NCI-H82 treated with DMSO at 0.1 percent for 48 hours (cell line): ENCODE measurements at regions not wholly inside any gene's neighbourhood (a gene's known extent, or its start where the extent isn't known, plus 50 kb on each side); places are given as distances from the start of the nearest gene placed in this dataset.
"Not testable (repeated sequence)": the region's sequence is repeated elsewhere in the genome, so short reads cannot be mapped to it uniquely, and the experiment has no call there.

ENCODE experiments used
- DNase-seq: peaks from one replicate; lab custom pipeline; 2025; ENCODE audit not compliant: unreplicated experiment; lab: John Stamatoyannopoulos, UW

DNA sequence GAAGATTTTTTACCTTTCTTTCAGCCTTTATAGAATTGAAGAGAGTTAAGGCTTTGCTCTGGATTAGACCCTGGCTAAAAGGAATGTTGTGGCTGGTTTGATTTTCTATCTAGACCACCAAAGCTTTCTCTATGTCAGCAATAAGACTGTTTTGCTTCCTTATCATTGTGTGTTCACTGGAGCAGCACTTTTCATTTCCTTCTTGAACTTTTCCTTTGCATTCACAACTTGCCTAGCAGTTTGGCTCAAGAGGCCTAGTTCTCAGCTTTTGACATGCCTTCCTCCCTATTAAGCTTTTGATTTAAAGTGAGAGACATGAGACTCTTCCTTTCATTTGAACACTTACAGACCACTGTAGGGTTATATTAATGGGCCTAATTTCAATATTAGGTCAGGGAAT, 64.1 kb upstream of the USP15 start:
- no peak for DNase-seq

- DNase-seq = not testable (repeated sequence)
Measured at GRCh38 chr12:62202861-62203260, 57.3 kb upstream of the USP15 start.

GRCh38 chr12:62205346-62205745, 54.9 kb upstream of the USP15 start:
- DNase-seq = no peak

DNA sequence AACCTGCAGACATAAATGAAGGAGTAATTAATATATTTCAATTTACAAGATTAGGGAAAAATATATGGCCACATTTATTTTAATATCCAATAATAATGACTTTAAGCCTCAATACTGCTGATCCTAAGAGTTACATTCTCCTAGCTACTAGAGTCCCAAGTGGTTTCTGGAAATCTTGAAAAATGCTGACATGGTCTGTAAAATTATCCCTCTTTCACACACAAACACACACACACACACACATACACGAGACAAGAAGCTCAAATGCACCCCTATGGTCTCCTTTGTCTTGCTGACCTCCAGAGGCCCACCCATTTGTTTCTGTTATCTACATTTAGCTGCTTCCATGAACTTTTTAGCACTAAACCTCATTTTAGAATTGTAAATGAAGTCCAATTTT, 53.0 kb upstream of the USP15 start:
- DNase-seq = no peak
